ENCODE measurements at regions not wholly inside any gene's neighbourhood (a gene's known extent, or its start where the extent isn't known, plus 50 kb on each side); places are given as distances from the start of the nearest gene placed in this dataset.
A peak's percentile ranks its signal among the peaks of the same experiment; 100 is the strongest.

- no peak for DNase-seq
- Histone ChIP-seq H3K36me3 (no peaks in the 10 kb centered on the region), H3K4me1 (no peaks in the 10 kb centered on the region), H3K4me3 (no peak overlapping the region), H3K27ac (no peak overlapping the region), H3K9me3 (no peaks in the 10 kb centered on the region), H3K27me3 (no peaks in the 10 kb centered on the region)
- ATAC-seq (ENCODE audit: low FRiP score in 2 of 2) = no peak
- WGBS, 2 donors = 100% methylated on average over 1 of the region's 1 CpG
- TF ChIP-seq CTCF (IDR thresholded peaks at IDR 0.05) = no peak
- TF ChIP-seq POLR2A (IDR thresholded peaks at IDR 0.05) = no peak
- TF ChIP-seq EP300 (IDR thresholded peaks at IDR 0.05) = no peak
- no peak for TF ChIP-seq POLR2AphosphoS5 (IDR thresholded peaks at IDR 0.05)
Measured at GRCh38 chr21:35142036-35142815, 93.1 kb upstream of the RUNX1 start.

DNA sequence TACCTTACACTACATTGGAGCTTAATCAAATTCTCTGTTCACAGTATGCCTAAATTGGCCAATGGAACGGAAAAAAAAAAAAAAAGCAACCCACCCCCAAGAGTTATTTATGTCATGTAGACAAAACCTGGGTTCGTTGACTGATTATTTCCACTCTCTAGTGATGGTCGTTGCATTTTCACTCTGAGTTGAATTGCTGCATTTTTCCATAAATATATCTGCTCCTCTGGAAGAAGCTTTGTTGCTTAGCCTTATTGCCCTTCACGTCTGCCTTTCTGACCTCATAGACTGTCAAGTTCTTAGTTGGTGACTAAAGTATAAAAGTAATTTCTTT, 90.2 kb upstream of the RUNX1 start:
- H3K27me3 ChIP-seq = no peaks in the 10 kb centered on the region
- H3K36me3 ChIP-seq = no peaks in the 10 kb centered on the region
- 74 to 75% methylated on average over 4 of the region's 4 CpGs for WGBS, 2 donors
- no peak for ATAC-seq (ENCODE audit: low FRiP score in 2 of 2)
- DNase-seq = no peak
- no peak overlapping the region for H3K27ac ChIP-seq
- H3K4me1 ChIP-seq = no peaks in the 10 kb centered on the region
- H3K9me3 ChIP-seq = no peaks in the 10 kb centered on the region
- H3K4me3 ChIP-seq = no peak overlapping the region
- TF ChIP-seq POLR2A (IDR thresholded peaks at IDR 0.05) (no peak), CTCF (IDR thresholded peaks at IDR 0.05) (no peak), POLR2AphosphoS5 (IDR thresholded peaks at IDR 0.05) (no peak), EP300 (IDR thresholded peaks at IDR 0.05) (no peak)

DNA sequence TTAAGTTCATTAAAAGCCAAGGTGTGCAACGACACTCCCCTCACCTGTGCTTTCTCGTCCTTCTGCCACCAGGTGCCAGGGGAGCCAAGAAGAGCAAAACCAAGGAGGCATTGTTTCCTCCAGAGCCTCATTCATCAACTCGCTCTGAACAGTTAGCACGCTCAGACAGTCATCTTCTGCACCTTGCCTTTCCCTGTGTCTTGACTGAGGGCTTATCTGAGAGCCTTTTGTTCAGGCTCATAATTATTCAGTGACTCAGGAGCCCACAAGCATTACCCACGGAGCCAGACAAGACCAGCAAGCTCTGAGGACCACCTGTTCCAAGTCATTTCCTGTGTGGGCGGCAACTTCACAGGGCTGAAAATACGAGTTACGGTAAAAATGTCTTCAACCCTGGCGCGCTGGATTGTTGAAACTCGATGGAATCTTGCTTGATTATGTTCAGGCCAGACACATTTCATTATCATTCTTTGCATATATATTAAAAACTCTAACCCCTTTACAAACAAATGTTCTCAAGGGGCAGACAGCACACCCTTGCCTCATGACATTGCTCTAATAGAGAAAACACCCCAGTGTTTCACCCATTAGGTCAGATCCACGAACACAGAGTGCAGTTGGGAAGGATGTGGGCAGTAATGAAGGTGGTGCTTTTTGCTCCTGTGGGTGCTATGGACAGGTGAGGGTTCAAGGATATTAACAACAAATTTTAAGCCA, 89.7 kb upstream of the RUNX1 start:
- DNase-seq = no peak
- no peaks in the 10 kb centered on the region for H3K27me3 ChIP-seq
- H3K9me3 ChIP-seq = no peaks in the 10 kb centered on the region
- H3K4me1 ChIP-seq = no peaks in the 10 kb centered on the region
- no peak for ATAC-seq (ENCODE audit: low FRiP score in 2 of 2)
- WGBS, 2 donors = 65 to 73% methylated on average over 12 of the region's 12 CpGs
- TF ChIP-seq POLR2A (IDR thresholded peaks at IDR 0.05) (no peak), CTCF (IDR thresholded peaks at IDR 0.05) (no peak), EP300 (IDR thresholded peaks at IDR 0.05) (no peak), POLR2AphosphoS5 (IDR thresholded peaks at IDR 0.05) (no peak)
- no peak overlapping the region for H3K27ac ChIP-seq
- H3K36me3 ChIP-seq = no peaks in the 10 kb centered on the region
- no peak overlapping the region for H3K4me3 ChIP-seq

DNA sequence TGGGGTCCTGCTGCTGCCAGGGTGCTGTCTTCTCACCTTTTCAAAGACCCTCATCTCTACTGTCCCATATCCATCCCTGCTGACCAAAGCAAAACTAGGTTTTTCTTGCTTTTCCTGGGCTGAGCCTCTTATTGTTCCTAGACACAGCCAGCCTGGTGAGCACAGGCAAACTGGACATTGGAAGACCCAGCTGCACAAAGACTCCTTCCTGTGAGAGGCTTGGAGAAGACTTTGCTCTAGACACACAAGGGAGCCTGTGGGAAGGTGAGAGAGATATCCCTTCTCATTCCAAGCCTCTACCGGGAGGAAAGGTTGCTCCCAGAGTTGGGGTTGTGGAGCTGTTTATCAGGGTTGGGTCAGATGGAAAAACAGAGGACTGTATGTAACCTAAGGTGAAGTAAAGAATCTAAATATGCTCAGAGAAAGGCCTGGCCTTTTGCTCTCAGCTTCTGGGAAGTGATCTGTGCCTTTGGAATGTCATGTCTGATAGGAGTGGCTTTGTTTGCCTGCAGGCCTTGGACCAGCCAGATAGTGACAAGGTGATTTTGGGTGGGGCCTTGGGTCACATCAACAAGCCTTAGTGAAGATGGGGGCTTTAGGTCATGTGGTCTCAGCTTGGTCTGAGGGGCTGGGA, 87.6 kb upstream of the RUNX1 start:
- Histone ChIP-seq H3K4me1 (no peaks in the 10 kb centered on the region), H3K27me3 (no peaks in the 10 kb centered on the region), H3K4me3 (no peak overlapping the region), H3K9me3 (no peaks in the 10 kb centered on the region), H3K36me3 (no peaks in the 10 kb centered on the region), H3K27ac (no peak overlapping the region)
- TF ChIP-seq POLR2AphosphoS5 (IDR thresholded peaks at IDR 0.05) (peak in 1 of 2 donors; percentile 14), EP300 (IDR thresholded peaks at IDR 0.05) (no peak)
- WGBS, 2 donors = 63 to 79% methylated on average over 1 of the region's 1 CpG
- no peak for DNase-seq
- ATAC-seq (ENCODE audit: low FRiP score in 2 of 2) = peak in 1 of 2 donors; percentile 47

GRCh38 chr21:35136106-35136505, 87.0 kb upstream of the RUNX1 start:
- WGBS, 2 donors = 81 to 88% methylated on average over 3 of the region's 3 CpGs
- Histone ChIP-seq H3K27ac (no peak overlapping the region), H3K36me3 (no peaks in the 10 kb centered on the region), H3K27me3 (no peaks in the 10 kb centered on the region), H3K9me3 (no peaks in the 10 kb centered on the region), H3K4me1 (no peaks in the 10 kb centered on the region), H3K4me3 (no peak overlapping the region)
- no peak for ATAC-seq (ENCODE audit: low FRiP score in 2 of 2)
- no peak for TF ChIP-seq CTCF (IDR thresholded peaks at IDR 0.05)
- TF ChIP-seq POLR2AphosphoS5 (IDR thresholded peaks at IDR 0.05) = no peak
- TF ChIP-seq EP300 (IDR thresholded peaks at IDR 0.05) = no peak
- no peak for TF ChIP-seq POLR2A (IDR thresholded peaks at IDR 0.05)
- no peak for DNase-seq

Measured in upper lobe of left lung (tissue), 6 donors.